ENCODE measurements at regions not wholly inside any gene's neighbourhood (a gene's known extent, or its start where the extent isn't known, plus 50 kb on each side); places are given as distances from the start of the nearest gene placed in this dataset.

DNA sequence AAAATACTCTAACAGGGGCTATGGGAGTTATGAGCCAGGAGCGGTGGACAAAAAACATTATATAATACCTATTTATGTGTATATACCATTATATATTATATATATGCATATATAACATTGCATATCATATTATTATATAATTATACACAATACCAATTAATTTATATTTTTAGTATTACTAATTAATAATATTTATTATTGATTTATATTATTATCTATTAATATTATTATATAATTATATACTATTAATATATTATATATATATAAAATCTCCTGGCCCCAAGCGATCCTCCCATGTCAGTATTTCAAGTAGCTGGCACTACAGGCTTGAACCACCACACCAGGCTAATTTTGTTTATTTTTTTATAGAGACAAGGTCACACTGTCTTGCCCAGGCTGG, 73.8 kb upstream of the JADE1 start:
- TF ChIP-seq, protein P1, sequence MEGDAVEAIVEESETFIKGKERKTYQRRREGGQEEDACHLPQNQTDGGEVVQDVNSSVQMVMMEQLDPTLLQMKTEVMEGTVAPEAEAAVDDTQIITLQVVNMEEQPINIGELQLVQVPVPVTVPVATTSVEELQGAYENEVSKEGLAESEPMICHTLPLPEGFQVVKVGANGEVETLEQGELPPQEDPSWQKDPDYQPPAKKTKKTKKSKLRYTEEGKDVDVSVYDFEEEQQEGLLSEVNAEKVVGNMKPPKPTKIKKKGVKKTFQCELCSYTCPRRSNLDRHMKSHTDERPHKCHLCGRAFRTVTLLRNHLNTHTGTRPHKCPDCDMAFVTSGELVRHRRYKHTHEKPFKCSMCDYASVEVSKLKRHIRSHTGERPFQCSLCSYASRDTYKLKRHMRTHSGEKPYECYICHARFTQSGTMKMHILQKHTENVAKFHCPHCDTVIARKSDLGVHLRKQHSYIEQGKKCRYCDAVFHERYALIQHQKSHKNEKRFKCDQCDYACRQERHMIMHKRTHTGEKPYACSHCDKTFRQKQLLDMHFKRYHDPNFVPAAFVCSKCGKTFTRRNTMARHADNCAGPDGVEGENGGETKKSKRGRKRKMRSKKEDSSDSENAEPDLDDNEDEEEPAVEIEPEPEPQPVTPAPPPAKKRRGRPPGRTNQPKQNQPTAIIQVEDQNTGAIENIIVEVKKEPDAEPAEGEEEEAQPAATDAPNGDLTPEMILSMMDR (IDR thresholded peaks at IDR 0.05): no peak
- no peak for TF ChIP-seq POLR2AphosphoS5 (IDR thresholded peaks at IDR 0.05)

Data from breast epithelium (tissue), 3 donors.